Choroid plexus epithelial cell (primary cell): ENCODE measurements at regions not wholly inside any gene's neighbourhood (a gene's known extent, or its start where the extent isn't known, plus 50 kb on each side); places are given as distances from the start of the nearest gene placed in this dataset.
"Not testable (repeated sequence)": the region's sequence is repeated elsewhere in the genome, so short reads cannot be mapped to it uniquely, and the experiment has no call there.

Experiments
- DNase-seq: peaks from one replicate; pipeline ENCODE4 v3.0.0-alpha.2; 2010; ENCODE audit warnings: low read depth
- H3K4me3 ChIP-seq: 2 replicates; pipeline ENCODE4 v1.5.1; 2011; ENCODE audit warnings: low read depth, mild to moderate bottlenecking, control low read depth, low read length, moderate library complexity
- TF ChIP-seq, protein P1 (sequence below): conservative IDR thresholded peaks from 2 replicates; pipeline ENCODE4 v1.5.1; 2011; ENCODE audit warnings: low read depth, mild to moderate bottlenecking, control low read depth, inconsistent platforms, low read length, moderate library complexity

DNA sequence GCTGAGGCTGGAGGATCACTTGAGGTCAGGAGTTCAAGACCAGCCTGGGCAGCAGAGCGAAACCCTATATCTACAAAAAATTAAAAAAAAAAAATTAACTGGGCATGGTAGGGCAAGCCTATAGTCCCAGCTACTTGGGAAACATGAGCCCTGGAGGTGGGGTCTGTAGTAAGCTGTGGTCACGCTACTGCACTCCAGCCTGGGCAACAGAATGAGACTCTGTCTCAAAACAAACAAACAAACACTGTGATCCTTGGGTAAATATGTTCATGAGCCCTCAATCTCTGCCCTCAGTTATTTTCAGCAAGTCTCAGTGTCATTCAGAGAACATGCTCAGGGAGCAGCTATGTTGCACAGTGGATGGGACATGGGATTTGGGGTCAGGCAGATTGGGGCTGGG, 76.2 kb downstream of the PTTG1 start:
- H3K4me3 ChIP-seq: no peak overlapping the region
- TF ChIP-seq, protein P1, sequence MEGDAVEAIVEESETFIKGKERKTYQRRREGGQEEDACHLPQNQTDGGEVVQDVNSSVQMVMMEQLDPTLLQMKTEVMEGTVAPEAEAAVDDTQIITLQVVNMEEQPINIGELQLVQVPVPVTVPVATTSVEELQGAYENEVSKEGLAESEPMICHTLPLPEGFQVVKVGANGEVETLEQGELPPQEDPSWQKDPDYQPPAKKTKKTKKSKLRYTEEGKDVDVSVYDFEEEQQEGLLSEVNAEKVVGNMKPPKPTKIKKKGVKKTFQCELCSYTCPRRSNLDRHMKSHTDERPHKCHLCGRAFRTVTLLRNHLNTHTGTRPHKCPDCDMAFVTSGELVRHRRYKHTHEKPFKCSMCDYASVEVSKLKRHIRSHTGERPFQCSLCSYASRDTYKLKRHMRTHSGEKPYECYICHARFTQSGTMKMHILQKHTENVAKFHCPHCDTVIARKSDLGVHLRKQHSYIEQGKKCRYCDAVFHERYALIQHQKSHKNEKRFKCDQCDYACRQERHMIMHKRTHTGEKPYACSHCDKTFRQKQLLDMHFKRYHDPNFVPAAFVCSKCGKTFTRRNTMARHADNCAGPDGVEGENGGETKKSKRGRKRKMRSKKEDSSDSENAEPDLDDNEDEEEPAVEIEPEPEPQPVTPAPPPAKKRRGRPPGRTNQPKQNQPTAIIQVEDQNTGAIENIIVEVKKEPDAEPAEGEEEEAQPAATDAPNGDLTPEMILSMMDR: no peak

DNA sequence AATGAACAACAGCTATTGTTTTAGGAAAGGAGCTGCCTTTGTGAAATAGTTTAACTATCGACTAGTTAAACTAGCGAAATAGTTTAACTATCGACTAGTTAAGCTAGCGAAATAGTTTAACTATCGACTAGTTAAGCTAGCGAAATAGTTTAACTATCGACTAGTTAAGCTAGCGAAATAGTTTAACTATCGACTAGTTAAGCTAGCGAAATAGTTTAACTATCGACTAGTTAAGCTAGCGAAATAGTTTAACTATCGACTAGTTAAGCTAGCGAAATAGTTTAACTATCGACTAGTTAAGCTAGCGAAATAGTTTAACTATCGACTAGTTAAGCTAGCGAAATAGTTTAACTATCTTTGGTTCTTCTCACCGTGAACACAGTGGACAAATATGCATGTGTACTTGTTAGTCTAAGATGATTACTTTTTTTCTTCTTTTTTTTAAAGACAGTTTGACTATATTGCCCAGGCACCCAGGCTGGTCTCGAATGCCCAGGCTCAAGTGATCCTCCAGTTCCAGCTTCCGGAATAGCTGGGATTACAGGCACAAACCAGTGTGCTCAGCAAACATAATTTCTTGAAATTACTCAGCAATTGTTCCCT, 76.9 kb downstream of the PTTG1 start:
- DNase-seq, H3K4me3 ChIP-seq: not testable (repeated sequence)

More for the DNA sequence above, 76.2 kb downstream of the PTTG1 start:
- DNase-seq: no peak

DNA sequence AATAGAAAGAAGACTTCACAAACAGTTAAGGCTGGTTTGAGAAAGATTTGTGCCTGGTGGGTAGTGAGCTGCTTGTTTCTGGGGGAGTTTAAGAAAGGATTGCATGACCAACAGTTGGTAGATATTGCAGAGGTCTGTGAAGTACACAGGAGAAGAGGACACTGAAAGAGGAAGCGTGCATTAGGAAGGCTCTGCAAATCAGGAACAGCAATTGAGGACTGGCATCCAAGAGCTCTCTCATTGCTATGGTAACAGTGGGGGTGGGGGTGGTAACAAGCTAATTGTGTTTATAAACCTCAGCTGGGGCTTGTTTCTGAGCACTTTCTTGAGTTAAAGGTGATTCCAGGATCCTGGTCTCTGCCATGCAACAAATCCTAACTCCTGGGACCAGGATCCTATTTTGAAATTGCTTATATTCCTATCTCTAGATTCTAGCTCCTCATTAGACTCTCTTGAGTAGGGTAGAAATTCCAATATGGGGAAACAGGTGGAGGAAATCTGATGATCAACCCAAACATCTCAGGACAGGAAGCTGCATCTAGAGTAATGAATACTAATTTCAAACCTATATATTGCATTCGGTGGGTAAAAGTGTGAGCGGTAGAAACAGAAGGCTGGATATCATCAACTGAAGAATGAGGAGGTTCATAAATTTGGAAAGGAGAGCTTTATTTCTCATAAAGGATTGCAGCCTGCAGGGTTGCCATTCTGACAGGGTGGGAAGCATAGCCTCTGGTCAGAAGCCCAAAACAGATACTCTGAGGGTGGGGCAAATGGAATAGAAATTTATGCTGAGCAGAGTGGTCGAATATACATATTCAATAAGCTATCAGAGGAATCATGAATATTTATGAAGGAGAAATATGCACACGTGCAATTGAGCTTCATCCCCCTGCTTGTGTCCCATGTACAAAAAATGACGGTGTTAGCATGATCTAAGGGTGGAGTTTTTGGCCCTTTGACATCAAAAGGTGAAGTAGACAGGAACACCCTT, 79.4 kb downstream of the PTTG1 start:
- no peak overlapping the region for H3K4me3 ChIP-seq
- TF ChIP-seq, protein P1: no peak
- DNase-seq: no peak

DNA sequence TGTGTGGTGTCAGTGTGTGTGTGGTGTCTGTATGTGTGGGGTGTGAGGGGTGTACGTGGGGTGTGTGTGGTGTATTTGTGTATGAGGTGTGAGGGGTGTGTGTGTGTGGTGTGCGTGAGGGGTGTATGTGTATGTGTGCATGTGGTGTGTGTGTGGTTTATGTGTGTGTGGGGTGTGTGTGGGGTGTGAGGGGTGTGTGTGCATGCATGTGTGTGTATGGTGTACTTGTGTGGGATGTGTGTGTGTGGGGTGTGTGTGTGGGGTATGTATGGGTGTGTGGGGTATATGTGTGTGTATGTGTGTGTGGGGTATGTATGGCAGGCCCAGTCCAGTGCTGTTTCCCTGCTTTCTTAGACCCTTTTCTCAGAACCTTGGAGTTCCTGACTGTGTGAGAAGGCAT, 83.3 kb downstream of the PTTG1 start:
- no peak for DNase-seq
- no peak overlapping the region for H3K4me3 ChIP-seq

DNA sequence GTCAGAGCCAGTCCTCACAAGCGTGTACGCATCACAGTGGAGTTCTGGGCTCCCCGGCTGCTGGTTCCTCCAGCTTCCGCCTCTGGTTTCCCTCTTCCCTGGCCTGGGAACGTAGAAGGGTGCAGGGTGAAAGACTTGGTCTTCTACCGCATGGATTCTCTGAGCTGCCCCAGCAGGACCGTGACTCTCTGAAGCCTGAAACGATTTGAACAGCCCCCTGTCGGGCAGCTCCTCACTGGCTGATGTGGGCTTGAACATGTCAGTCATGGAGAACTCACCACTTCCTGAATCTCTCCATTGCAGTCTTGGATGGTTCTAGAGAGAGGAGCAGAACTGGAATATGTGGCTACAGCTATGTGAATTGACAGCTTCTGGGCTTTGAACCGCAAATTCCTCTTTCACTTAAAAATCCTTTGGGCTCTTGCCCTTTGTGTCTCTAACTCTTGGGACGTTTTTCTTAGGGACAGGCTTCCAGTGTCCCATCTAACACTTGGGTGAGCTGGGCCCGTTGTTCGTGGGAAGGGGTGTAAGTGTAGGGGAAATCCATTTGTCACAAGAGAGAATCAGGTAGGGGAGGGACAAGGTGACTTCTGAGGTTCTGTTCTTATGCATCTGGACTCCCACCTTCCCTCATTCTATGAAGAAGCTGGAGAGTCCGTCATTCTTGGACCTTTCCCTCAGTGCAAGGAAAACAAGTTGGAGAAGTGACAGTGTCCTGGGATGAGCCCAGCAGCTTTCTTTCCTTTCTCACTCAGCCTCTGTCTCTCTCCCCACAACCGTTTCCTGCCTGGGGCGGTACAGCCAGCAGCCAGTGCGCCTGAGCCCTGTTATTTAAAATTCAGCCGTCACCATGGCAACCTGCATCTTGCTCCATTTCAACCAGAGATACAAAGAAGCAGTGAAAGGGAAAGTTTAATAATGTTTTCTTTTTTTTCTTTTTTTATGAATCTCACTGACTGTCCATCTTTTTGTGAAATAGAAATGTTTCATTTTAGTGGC, 84.7 kb downstream of the PTTG1 start:
- H3K4me3 ChIP-seq: no peak overlapping the region
- DNase-seq: peak; percentile 68
- TF ChIP-seq, protein P1: no peak

More for the DNA sequence above, 83.3 kb downstream of the PTTG1 start:
- TF ChIP-seq, protein P1: no peak

DNA sequence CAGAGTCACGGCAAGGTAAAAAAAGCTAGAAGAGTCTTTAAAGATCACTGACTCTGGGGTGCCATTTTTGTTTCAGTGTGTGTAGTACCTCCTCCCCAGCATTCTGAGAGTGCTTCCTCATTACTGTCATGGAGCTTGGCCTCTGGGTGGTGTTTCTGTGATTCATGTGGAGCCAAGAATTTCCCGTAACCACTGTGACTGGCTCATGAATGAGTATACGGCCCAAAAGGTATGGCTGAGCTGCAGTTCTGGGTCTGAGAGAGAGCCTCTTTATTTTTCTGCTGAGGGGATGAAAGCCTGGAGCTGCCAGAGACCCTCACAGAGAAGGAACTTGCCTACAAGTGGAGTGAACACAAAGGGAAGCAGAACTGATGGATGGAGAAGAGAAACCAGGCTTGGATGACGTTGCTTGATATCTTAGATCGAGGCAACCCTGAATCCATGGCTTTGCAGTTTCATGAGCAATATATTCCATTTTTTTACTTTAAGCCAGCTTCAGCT, 85.6 kb downstream of the PTTG1 start:
- TF ChIP-seq, protein P1: no peak
- H3K4me3 ChIP-seq: no peak overlapping the region
- peak; percentile 76 for DNase-seq
